ENCODE measurements at regions not wholly inside any gene's neighbourhood (a gene's known extent, or its start where the extent isn't known, plus 50 kb on each side); places are given as distances from the start of the nearest gene placed in this dataset.
"Not testable (repeated sequence)": the region's sequence is repeated elsewhere in the genome, so short reads cannot be mapped to it uniquely, and the experiment has no call there.

DNA sequence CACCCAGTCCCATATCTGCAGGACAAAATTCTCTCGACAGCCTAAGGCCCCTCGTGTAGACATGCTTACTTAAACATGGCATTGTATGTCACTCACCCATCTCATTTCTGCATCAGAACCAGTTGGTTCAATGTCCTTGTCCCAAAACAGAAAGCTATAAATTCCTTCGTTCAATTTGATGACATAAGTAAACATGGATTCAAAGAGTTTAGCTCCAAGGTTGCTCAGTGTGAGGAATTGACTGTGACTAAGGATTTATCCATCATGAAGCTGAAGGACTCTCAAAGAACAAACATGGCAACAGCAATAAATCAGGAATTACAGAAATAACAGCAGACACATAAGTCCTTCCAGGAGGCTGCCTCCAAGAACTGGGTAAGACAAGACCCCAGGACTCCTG, 237.2 kb downstream of the TOMM20 start:
- H3K36me3 Mint-ChIP-seq, result no peaks in the 10 kb centered on the region
- no peaks in the 10 kb centered on the region for H3K27me3 Mint-ChIP-seq
- ATAC-seq, result no peak
- H3K4me3 Mint-ChIP-seq, result no peak overlapping the region
- peaks cover 4% of the 10 kb centered on the region for H3K9me3 Mint-ChIP-seq
- H3K27ac Mint-ChIP-seq, result peak overlapping the region; percentile 23 to 56
- peaks cover 49 to 68% of the 10 kb centered on the region in 2 donors for H3K4me1 Mint-ChIP-seq (ENCODE audit: low read depth in 2 of 2)
- no peak for DNase-seq (ENCODE audit: low spot score)

DNA sequence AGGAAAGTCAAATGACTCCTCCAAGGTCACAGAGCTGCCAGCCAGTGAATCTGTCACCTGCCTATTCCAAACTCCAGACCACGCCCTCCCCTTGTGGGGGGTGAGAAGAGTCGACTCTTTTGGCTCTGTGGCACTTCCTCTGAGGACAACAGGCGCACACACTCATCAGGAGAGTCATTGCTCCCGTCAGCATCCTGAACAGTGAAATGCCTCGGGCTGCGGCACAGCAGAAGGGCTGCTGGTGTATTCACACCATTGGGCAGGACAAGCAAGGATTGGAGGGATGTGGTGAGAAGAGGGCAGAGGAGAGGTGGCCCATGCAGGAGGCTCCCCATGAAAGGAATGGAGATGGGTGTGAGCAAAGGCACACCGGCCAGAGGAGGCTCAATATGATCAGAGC, 239.0 kb downstream of the TOMM20 start:
- DNase-seq (ENCODE audit: low spot score) (peak; percentile 48), ATAC-seq (no peak)
- Mint-ChIP-seq H3K27me3 (no peaks in the 10 kb centered on the region), H3K9me3 (peaks cover 4% of the 10 kb centered on the region), H3K27ac (peak overlapping the region; percentile 18 to 56), H3K4me1 (ENCODE audit: low read depth in 2 of 2) (peaks cover 44 to 64% of the 10 kb centered on the region in 2 donors), H3K4me3 (peak overlapping the region; percentile 11), H3K36me3 (no peaks in the 10 kb centered on the region)

DNA sequence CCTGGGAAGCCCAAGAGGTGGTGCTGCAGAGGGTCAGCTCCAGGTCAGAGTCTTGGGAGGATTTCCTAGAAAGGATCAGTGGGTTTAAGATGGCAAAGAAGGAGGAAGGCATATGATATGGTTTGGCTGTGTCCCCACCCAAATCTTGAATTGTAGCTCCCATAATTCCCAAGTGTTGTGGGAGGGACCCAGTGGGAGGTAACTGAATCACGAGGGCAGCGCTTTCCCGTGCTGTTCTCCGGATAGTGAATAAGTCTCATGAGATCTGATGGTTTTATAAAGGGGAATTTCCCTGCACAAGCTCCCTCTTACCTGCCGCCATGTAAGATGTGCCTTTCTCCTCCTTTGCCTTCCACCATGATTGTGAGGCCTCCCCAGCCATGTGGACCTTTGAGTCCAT, 240.4 kb downstream of the TOMM20 start:
- not testable (repeated sequence) for H3K27me3 Mint-ChIP-seq, H3K4me3 Mint-ChIP-seq, H3K36me3 Mint-ChIP-seq, H3K9me3 Mint-ChIP-seq, ATAC-seq
- H3K4me1 Mint-ChIP-seq (ENCODE audit: low read depth in 2 of 2), result peaks cover 35 to 54% of the 10 kb centered on the region in 2 donors
- peak; percentile 37 for DNase-seq (ENCODE audit: low spot score)
- peak overlapping the region in 1 of 2 donors; percentile 57 for H3K27ac Mint-ChIP-seq

DNA sequence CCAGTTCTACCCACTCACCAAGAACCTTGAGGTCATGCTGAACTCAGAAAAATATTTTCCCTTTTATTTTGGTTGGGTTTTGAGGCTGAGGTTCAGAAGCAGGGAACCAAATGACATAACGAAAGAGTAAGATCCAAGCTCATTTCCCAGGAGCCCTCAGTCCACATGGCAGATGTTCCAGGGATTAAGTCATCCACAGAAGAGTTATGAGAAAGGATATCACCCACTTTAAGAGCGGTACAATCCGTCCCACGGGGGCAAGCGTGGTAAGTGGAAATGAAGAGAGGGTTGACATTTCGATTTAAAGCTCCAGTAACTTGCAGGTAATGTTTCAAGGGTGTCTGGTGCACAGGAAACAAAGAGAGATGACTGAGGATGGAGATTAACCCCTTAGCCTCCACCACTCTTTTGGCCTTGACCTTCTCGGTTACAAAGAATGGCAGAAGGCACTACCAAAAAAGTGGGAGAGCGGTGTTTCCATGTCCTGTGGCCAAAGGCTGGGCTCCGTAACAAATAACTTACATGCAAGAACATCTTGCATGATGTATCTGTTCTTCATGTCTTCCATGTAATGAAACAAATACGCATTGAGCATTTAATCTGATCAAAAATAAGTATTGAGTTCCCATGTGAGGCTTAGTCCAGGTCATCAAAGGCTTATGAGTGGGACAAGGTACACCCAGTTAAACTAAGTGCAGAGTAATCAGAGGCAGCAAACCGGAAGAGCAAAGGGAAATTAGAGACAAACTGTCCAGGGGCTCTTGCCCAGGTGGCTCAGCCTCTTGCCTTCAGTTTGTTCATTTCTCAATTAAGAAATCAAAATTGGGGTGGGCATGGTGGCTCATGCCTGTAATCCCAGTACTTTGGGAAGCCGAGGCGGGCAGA, 241.4 kb downstream of the TOMM20 start:
- H3K27me3 Mint-ChIP-seq, result no peaks in the 10 kb centered on the region

DNA sequence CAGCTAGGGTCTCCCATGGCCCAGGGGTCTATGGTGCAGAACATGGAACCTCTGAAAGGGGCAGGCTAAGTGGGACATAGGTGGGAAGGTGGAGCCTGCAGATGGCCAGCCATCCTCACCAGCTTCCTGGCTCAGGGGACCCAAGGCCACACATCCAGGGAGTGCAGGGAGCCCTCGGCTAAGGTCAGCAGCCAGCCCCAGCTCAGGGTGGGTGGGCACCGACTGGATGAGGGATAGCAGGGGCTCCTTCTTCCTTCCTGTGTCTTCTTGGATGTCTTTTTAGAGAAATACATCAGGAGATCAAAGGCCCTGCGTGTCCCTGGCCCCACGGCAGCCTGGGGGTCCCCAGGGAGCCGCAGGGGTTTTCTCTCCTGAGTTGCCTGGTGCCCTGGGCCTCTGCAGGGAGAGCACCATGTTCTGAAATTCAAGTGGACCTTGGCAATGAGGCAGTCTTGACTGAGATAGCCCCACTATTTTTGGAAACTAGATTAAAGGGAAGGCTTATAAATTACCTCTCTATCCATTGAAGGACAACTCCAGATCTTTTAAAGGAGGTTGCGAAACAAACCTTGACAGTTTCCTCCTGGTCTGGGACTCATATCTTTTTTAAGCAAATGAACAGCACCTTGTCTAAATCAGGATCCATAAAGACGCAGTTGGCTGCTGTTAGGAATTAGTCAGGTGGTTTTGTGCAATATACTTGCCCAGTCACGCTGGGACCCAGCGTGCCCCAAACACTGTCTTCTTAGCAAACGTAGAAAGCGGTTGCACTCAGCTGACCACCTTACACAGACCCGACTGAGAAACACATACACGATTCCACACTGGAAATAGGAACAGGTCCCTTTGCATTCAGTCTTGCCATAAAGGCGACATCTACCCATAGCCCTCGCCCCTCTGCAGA, 242.3 kb downstream of the TOMM20 start:
- Mint-ChIP-seq H3K9me3 (peaks cover 4% of the 10 kb centered on the region), H3K4me1 (ENCODE audit: low read depth in 2 of 2) (peaks cover 36 to 54% of the 10 kb centered on the region in 2 donors), H3K36me3 (no peaks in the 10 kb centered on the region), H3K4me3 (no peak overlapping the region), H3K27ac (peak overlapping the region; percentile 19 to 57), H3K27me3 (no peaks in the 10 kb centered on the region)
- peak; percentile 49 for DNase-seq (ENCODE audit: low spot score)
- ATAC-seq, result no peak

More for the DNA sequence above, 241.4 kb downstream of the TOMM20 start:
- H3K36me3 Mint-ChIP-seq, result no peaks in the 10 kb centered on the region
- peak overlapping the region; percentile 19 to 57 for H3K27ac Mint-ChIP-seq
- H3K4me1 Mint-ChIP-seq (ENCODE audit: low read depth in 2 of 2), result peaks cover 36 to 53% of the 10 kb centered on the region in 2 donors
- DNase-seq (ENCODE audit: low spot score) (no peak), ATAC-seq (no peak)
- H3K9me3 Mint-ChIP-seq, result peaks cover 4% of the 10 kb centered on the region
- H3K4me3 Mint-ChIP-seq, result no peak overlapping the region

DNA sequence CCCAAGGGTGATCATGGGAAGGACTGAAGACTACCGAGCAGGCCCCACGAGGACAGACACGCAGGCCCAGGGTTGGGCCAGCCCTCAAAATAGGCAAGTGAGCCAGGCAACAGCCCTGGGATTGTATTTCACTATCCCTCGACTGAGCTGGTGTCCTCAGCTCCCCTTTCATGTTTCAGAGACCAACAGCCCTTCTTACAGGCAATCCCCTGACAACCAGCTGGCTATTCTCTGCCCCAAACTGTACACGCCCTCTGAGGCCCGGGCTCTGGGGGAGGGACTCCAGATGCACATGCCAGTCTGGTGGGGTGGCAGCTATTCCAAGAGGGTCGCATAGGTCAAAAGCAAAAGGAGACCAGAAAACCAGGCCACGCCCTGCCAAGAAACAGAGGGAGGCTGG, 243.0 kb downstream of the TOMM20 start:
- H3K9me3 Mint-ChIP-seq, result peaks cover 4% of the 10 kb centered on the region
- peak; percentile 47 for DNase-seq (ENCODE audit: low spot score)
- H3K36me3 Mint-ChIP-seq, result no peaks in the 10 kb centered on the region
- H3K4me1 Mint-ChIP-seq (ENCODE audit: low read depth in 2 of 2), result peaks cover 30 to 49% of the 10 kb centered on the region in 2 donors
- H3K27me3 Mint-ChIP-seq, result no peaks in the 10 kb centered on the region
- no peak for ATAC-seq
- peak overlapping the region in 1 of 2 donors; percentile 56 for H3K27ac Mint-ChIP-seq
- H3K4me3 Mint-ChIP-seq, result no peak overlapping the region

DNA sequence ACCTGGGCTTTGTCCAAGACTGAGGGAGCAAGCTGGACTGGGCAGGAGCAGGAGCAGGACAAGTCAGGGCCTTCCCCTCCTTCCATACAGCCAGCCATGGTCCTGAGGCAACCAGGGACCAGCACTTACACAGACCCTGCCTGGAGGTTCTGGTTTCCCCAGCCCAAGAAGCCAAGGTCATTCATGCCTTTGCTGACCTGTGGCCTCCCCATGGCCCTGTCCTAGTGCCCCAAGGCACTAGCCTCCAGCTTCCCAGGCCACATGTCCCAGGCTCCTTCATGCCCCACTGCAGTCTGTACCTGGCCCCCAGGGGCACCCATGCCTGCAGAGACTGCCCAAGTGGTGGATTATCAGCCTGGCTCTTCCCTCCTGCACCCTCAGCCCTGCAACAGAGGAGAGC, 243.9 kb downstream of the TOMM20 start:
- Mint-ChIP-seq H3K27ac (no peak overlapping the region), H3K36me3 (no peaks in the 10 kb centered on the region), H3K27me3 (no peaks in the 10 kb centered on the region), H3K4me1 (ENCODE audit: low read depth in 2 of 2) (peaks cover 32 to 48% of the 10 kb centered on the region in 2 donors), H3K9me3 (peaks cover 4% of the 10 kb centered on the region), H3K4me3 (no peak overlapping the region)
- DNase-seq (ENCODE audit: low spot score), result peak; percentile 47
- ATAC-seq, result peak in 1 of 2 donors; percentile 25

DNA sequence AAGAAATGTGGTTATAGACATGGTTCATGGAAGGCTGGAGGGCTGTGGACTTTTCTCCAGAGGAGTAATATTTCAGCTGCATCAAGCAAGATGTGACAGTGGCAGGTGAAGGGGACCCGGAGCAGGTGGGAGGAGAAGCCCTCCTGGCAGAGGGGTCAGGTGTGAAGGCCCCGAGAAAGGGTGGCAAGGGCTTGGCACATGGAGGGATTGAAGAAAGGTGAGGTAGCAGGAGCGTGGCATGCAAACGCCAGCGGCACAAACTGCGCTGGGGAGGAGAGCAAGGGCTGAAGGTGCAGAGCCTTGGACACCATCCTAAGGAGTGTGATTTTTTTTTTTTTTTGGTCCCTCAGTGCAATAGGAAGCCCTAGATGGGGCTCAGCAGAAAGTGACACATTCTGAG, 244.6 kb downstream of the TOMM20 start:
- peaks cover 4% of the 10 kb centered on the region for H3K9me3 Mint-ChIP-seq
- H3K27ac Mint-ChIP-seq, result peak overlapping the region in 1 of 2 donors; percentile 71
- no peaks in the 10 kb centered on the region for H3K27me3 Mint-ChIP-seq
- H3K4me3 Mint-ChIP-seq, result no peak overlapping the region
- DNase-seq (ENCODE audit: low spot score) (no peak), ATAC-seq (no peak)
- peaks cover 36 to 50% of the 10 kb centered on the region in 2 donors for H3K4me1 Mint-ChIP-seq (ENCODE audit: low read depth in 2 of 2)
- H3K36me3 Mint-ChIP-seq, result no peaks in the 10 kb centered on the region

DNA sequence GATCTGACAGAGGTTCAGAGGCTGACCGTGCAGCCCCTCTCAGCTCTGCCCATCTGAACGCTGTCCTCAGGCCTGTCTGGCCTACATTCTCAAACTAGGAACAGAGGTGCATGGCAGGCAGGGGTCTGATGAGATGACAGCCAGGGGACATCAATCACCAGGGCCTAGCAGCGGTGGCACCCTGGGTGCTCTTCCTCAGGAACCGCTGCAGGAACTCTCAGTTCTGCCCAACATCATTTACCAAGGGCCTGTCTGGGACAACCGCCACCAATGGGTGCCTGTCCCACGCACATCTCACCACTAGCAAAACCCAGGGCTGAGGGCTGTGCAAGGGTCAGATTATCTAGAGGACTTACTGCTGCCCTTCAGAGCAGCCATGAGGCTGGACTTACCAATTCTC, 245.7 kb downstream of the TOMM20 start:
- Mint-ChIP-seq H3K4me1 (ENCODE audit: low read depth in 2 of 2) (peaks cover 37 to 49% of the 10 kb centered on the region in 2 donors), H3K4me3 (peak overlapping the region; percentile 18), H3K9me3 (no peaks in the 10 kb centered on the region), H3K27me3 (no peaks in the 10 kb centered on the region), H3K36me3 (no peaks in the 10 kb centered on the region), H3K27ac (peak overlapping the region in 1 of 2 donors; percentile 71)
- DNase-seq (ENCODE audit: low spot score) (peak; percentile 44), ATAC-seq (no peak)

DNA sequence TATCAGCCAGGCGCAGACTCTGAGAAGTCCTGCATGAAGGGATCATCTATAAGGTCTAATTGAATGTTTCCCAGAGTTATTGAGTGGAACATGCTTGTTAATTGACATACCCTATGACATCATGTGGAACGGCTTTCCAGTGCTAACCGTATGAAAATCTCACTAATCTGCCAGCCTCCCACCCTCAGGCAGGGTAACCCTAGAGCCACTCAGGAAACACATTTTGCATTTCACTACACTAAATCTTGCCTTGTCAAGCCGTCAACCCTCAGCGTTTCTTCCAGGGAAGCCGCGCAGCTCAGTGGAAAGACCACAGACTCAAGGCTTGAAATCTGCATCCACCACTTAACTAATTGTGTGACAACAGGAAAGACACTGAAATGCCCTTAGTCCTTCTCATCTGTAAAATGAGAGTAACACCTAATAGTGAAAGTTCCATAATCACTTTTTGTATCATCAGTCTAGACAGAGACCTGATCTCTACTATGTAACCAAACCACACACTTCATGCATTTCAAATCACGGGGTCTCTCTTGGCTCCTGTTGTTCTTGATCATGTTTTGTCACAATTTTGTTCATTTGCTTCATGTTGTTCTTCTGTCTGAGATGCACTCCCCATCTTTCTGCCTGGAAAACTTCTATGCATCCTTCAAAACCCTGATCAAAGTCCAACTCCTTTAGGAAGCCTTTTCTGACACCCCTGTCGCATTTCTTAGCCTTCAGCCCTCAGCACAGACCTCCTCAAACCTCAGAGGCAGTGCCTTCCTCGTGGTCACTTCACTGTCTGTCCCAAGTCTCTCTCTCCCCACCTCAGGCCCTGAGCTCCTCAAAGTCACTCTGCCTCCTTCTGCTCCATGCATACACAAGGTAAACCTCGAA, 246.5 kb downstream of the TOMM20 start:
- H3K27me3 Mint-ChIP-seq, result no peaks in the 10 kb centered on the region
- no peaks in the 10 kb centered on the region for H3K9me3 Mint-ChIP-seq
- peak; percentile 12 for DNase-seq (ENCODE audit: low spot score)
- H3K4me1 Mint-ChIP-seq (ENCODE audit: low read depth in 2 of 2), result peaks cover 42 to 49% of the 10 kb centered on the region in 2 donors
- no peaks in the 10 kb centered on the region for H3K36me3 Mint-ChIP-seq
- H3K4me3 Mint-ChIP-seq, result peak overlapping the region; percentile 47
- peak in 1 of 2 donors; percentile 69 for ATAC-seq
- H3K27ac Mint-ChIP-seq, result peak overlapping the region in 1 of 2 donors; percentile 71

DNA sequence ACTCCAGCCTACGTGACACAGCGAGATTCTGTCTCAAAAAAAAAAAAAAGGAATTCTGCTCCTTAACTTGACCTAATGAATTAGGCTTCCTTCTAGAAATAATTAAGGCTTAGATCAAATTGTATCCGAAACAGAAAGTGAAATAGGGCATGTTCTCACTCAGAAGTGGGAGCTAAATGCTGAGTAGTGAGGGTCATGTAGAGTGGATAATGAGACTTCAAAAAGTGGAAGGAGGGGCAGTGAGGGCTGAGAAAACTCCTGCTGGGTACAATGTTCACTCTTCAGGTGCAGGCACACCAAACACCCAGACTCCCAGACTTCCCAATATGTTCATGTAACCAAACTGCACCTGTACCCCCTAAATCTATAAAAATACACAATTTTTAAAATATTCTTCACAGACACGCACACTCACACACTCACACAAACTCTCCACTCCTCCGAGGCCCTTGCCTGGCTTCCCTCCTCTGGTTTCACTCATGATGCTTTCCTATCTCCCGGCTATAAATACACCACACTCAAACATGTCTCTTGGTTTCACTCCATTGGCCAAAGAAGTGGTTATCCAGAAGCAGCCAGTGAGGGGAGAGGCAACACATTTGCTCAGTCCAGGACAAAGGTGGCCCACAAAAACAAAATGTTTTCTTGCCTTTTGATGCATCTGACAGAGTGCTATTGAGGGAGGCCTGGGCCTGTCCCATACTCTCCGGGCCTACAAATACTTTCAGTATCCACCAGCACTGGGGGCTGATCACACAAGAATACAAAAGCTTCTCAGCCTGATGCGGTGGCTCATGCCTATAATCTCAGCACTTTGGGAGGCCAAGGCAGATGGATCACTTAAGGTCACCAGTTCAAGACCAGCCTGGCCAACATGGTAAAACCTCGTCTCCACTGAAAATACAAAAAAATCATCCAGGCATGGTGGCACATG, 249.2 kb downstream of the TOMM20 start:
- H3K9me3 Mint-ChIP-seq, result no peaks in the 10 kb centered on the region
- no peaks in the 10 kb centered on the region for H3K27me3 Mint-ChIP-seq
- peak overlapping the region; percentile 17 to 88 for H3K27ac Mint-ChIP-seq
- ATAC-seq (no peak), DNase-seq (ENCODE audit: low spot score) (peak; percentile 23)
- H3K36me3 Mint-ChIP-seq, result no peaks in the 10 kb centered on the region
- no peak overlapping the region for H3K4me3 Mint-ChIP-seq
- peaks cover 58 to 60% of the 10 kb centered on the region in 2 donors for H3K4me1 Mint-ChIP-seq (ENCODE audit: low read depth in 2 of 2)

DNA sequence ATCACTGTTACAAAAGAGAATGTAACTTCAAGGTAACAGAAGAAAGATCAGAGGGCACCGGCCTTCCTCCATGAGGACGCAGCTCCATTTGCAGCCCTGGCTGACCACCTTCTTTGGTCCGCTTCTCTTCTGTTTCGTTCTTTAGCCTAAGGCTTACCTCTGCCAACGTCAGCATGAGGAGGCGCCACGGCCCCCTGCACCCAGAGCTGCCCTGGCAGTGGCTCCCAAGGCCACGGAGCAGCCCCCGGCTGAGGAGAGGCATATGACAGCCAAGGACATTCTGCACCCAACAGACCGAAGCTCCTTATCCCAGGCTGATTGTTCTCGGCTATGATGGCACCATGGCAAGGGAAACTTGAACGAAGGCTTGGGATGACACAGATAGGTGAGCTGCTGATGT, 250.3 kb downstream of the TOMM20 start:
- no peak overlapping the region for H3K27ac Mint-ChIP-seq
- DNase-seq (ENCODE audit: low spot score), result peak; percentile 49
- no peaks in the 10 kb centered on the region for H3K27me3 Mint-ChIP-seq
- no peak for ATAC-seq
- H3K9me3 Mint-ChIP-seq, result no peaks in the 10 kb centered on the region
- no peaks in the 10 kb centered on the region for H3K36me3 Mint-ChIP-seq
- H3K4me3 Mint-ChIP-seq, result no peak overlapping the region
- H3K4me1 Mint-ChIP-seq (ENCODE audit: low read depth in 2 of 2), result peaks cover 61 to 63% of the 10 kb centered on the region in 2 donors

All from natural killer cell treated with Interleukin-12 subunit alpha and Interleukin-12 subunit beta and Interleukin-15 and Interleukin-18, amount 100 ng/mL, for 72 hours (primary cell).